ENCODE measurements at regions not wholly inside any gene's neighbourhood (a gene's known extent, or its start where the extent isn't known, plus 50 kb on each side); places are given as distances from the start of the nearest gene placed in this dataset.
A peak's percentile ranks its signal among the peaks of the same experiment; 100 is the strongest.

- Histone ChIP-seq H3K36me3 (no peaks in the 10 kb centered on the region), H3K27me3 (no peaks in the 10 kb centered on the region), H3K27ac (no peak overlapping the region), H3K4me3 (no peak overlapping the region), H3K4me1 (peaks cover 0 to 5% (median 2%) of the 10 kb centered on the region in 4 donors), H3K9me3 (no peaks in the 10 kb centered on the region)
- no peak for DNase-seq
- no peak for ATAC-seq
- intact Hi-C loops (cut with DNase I), result loop anchor here in 1 of 2 donors (10.0 kb wide), 1 partner anchor 209 kb away; no protein-coding TSS in a partner anchor
- WGBS (ENCODE audit: insufficient coverage, low coverage, low lambda C conversion rate, missing lambda C conversion rate), result 58% methylated on average over 2 of the region's 2 CpGs
- TF ChIP-seq CTCF (IDR thresholded peaks at IDR 0.05), result no peak
- no peak for TF ChIP-seq POLR2A (IDR thresholded peaks at IDR 0.05)
Measured at GRCh38 chr15:91514147-91514546, 339.4 kb upstream of the SLCO3A1 start.

- H3K27me3 ChIP-seq, result no peaks in the 10 kb centered on the region
- no peak overlapping the region for H3K27ac ChIP-seq
- 59% methylated on average over 5 of the region's 5 CpGs for WGBS (ENCODE audit: insufficient coverage, low coverage, low lambda C conversion rate, missing lambda C conversion rate)
- no peaks in the 10 kb centered on the region for H3K9me3 ChIP-seq
- no peak for TF ChIP-seq POLR2A (IDR thresholded peaks at IDR 0.05)
- no peak for TF ChIP-seq CTCF (IDR thresholded peaks at IDR 0.05)
- intact Hi-C loops (cut with DNase I), result loop anchor here in 1 of 2 donors (10.0 kb wide), 1 partner anchor 210 kb away; no protein-coding TSS in a partner anchor
- no peak overlapping the region for H3K4me3 ChIP-seq
- no peaks in the 10 kb centered on the region for H3K36me3 ChIP-seq
- DNase-seq, result no peak
- H3K4me1 ChIP-seq, result peaks cover 0 to 5% (median 2%) of the 10 kb centered on the region in 4 donors
- ATAC-seq, result peak in 2 of 4 donors; percentile 31 to 71
Measured at GRCh38 chr15:91515188-91515754, 338.2 kb upstream of the SLCO3A1 start.

GRCh38 chr15:91516866-91517265, 336.6 kb upstream of the SLCO3A1 start:
- H3K4me1 ChIP-seq, result peaks cover 0 to 5% (median 2%) of the 10 kb centered on the region in 4 donors
- DNase-seq, result no peak
- TF ChIP-seq CTCF (IDR thresholded peaks at IDR 0.05), result no peak
- no peak for TF ChIP-seq POLR2A (IDR thresholded peaks at IDR 0.05)
- no peaks in the 10 kb centered on the region for H3K27me3 ChIP-seq
- H3K27ac ChIP-seq, result no peak overlapping the region
- H3K4me3 ChIP-seq, result no peak overlapping the region
- H3K9me3 ChIP-seq, result no peaks in the 10 kb centered on the region
- intact Hi-C loops (cut with DNase I), result loop anchor here in 1 of 2 donors (10.0 kb wide), 1 partner anchor 212 kb away; no protein-coding TSS in a partner anchor
- no peaks in the 10 kb centered on the region for H3K36me3 ChIP-seq
- 83% methylated on average over 2 of the region's 2 CpGs for WGBS (ENCODE audit: insufficient coverage, low coverage, low lambda C conversion rate, missing lambda C conversion rate)
- ATAC-seq, result no peak

- 26% methylated on average over 3 of the region's 4 CpGs for WGBS (ENCODE audit: insufficient coverage, low coverage, low lambda C conversion rate, missing lambda C conversion rate)
- Histone ChIP-seq H3K27ac (no peak overlapping the region), H3K27me3 (no peaks in the 10 kb centered on the region), H3K9me3 (no peaks in the 10 kb centered on the region), H3K4me1 (peaks cover 0 to 5% (median 2%) of the 10 kb centered on the region in 4 donors), H3K36me3 (no peaks in the 10 kb centered on the region), H3K4me3 (no peak overlapping the region)
- no peak for DNase-seq
- TF ChIP-seq CTCF (IDR thresholded peaks at IDR 0.05) (no peak), POLR2A (IDR thresholded peaks at IDR 0.05) (no peak)
- intact Hi-C loops (cut with DNase I), result loop anchor here in 1 of 2 donors (10.0 kb wide), 1 partner anchor 213 kb away; no protein-coding TSS in a partner anchor
- ATAC-seq, result no peak
Measured at GRCh38 chr15:91517491-91518200, 335.9 kb upstream of the SLCO3A1 start.
